ENCODE measurements at regions not wholly inside any gene's neighbourhood (a gene's known extent, or its start where the extent isn't known, plus 50 kb on each side); places are given as distances from the start of the nearest gene placed in this dataset.
A peak's percentile ranks its signal among the peaks of the same experiment; 100 is the strongest.

DNA sequence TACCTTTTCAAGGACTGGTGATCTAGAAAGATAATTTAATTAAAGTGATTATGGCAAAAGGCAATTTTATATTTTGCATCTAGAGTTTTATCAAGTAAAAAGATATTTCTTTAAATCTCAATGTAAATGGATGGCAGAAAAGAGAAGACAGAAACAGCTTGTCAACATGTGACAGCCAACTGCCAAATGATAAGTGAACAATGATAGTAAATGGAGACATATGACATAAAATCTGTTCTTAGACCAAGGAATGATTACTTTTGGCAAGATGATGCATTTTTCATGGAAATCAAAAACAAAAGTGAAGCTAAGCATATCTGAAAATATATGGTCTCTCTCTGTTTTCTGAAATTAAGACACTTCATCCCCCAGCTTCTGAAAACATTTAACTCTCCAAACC lies 1730.7 kb upstream of the FLRT2 start:
- H3K27me3 ChIP-seq (ENCODE audit: insufficient read depth, low read depth, low read length): no peaks in the 10 kb centered on the region
- no peak overlapping the region for H3K9ac ChIP-seq (ENCODE audit: low read length)
- no peak overlapping the region for H3K4me3 ChIP-seq (ENCODE audit: low read length)
- no peak overlapping the region for H3K27ac ChIP-seq (ENCODE audit: low read length)
- H2AFZ ChIP-seq (ENCODE audit: low read depth, low read length): no peak overlapping the region
- no peaks in the 10 kb centered on the region for H3K9me2 ChIP-seq (ENCODE audit: insufficient read depth, low read length)
- no peaks in the 10 kb centered on the region for H3K79me2 ChIP-seq (replicated peaks; ENCODE audit: insufficient read depth, low read length)
- H3K9me3 ChIP-seq (ENCODE audit: low read length): no peaks in the 10 kb centered on the region
- no peaks in the 10 kb centered on the region for H4K20me1 ChIP-seq (ENCODE audit: insufficient read depth)
- no peak overlapping the region for H3K4me2 ChIP-seq (ENCODE audit: low read length)
- no peaks in the 10 kb centered on the region for H3K36me3 ChIP-seq (ENCODE audit: insufficient read depth, low read length)
- TF ChIP-seq POLR2AphosphoS5 (IDR thresholded peaks at IDR 0.05): peak; percentile 93
- TF ChIP-seq MXI1 (conservative IDR thresholded peaks at IDR 0.05; ENCODE audit: poor library complexity, severe bottlenecking): no peak
- peak; percentile 25 for TF ChIP-seq RAD21 (conservative IDR thresholded peaks at IDR 0.05)
- peak; percentile 99 for TF ChIP-seq EP300 (conservative IDR thresholded peaks at IDR 0.05; ENCODE audit: poor library complexity, severe bottlenecking)
- H3F3A ChIP-seq (ENCODE audit: insufficient read depth, low read length, poor library complexity, severe bottlenecking): peaks cover 4% of the 10 kb centered on the region

DNA sequence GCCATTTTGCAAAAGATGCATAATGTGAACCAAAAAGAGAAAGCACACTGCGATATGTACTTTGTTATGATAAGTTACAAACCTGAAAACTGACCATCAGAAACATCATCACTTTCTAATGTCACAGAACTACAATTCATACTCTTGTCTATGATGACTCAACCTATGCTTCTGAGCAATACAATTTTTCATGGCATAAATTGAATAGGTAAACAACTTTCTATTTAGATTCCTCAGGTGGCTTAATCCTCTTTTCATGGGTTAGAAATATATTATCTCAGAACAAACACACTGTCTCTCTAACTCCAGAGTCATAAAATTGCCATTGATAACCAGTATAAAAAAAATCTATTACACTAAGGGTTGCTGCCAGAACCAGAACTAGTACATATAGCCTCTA lies 1715.0 kb upstream of the FLRT2 start:
- TF ChIP-seq, protein P1, sequence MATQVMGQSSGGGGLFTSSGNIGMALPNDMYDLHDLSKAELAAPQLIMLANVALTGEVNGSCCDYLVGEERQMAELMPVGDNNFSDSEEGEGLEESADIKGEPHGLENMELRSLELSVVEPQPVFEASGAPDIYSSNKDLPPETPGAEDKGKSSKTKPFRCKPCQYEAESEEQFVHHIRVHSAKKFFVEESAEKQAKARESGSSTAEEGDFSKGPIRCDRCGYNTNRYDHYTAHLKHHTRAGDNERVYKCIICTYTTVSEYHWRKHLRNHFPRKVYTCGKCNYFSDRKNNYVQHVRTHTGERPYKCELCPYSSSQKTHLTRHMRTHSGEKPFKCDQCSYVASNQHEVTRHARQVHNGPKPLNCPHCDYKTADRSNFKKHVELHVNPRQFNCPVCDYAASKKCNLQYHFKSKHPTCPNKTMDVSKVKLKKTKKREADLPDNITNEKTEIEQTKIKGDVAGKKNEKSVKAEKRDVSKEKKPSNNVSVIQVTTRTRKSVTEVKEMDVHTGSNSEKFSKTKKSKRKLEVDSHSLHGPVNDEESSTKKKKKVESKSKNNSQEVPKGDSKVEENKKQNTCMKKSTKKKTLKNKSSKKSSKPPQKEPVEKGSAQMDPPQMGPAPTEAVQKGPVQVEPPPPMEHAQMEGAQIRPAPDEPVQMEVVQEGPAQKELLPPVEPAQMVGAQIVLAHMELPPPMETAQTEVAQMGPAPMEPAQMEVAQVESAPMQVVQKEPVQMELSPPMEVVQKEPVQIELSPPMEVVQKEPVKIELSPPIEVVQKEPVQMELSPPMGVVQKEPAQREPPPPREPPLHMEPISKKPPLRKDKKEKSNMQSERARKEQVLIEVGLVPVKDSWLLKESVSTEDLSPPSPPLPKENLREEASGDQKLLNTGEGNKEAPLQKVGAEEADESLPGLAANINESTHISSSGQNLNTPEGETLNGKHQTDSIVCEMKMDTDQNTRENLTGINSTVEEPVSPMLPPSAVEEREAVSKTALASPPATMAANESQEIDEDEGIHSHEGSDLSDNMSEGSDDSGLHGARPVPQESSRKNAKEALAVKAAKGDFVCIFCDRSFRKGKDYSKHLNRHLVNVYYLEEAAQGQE (IDR thresholded peaks at IDR 0.05; ENCODE audit: borderline replicate concordance): no peak
- TF ChIP-seq EZH2 (IDR thresholded peaks at IDR 0.05; ENCODE audit: borderline replicate concordance, insufficient read depth, low read length, poor library complexity, severe bottlenecking): no peak
- TF ChIP-seq, protein P2, sequence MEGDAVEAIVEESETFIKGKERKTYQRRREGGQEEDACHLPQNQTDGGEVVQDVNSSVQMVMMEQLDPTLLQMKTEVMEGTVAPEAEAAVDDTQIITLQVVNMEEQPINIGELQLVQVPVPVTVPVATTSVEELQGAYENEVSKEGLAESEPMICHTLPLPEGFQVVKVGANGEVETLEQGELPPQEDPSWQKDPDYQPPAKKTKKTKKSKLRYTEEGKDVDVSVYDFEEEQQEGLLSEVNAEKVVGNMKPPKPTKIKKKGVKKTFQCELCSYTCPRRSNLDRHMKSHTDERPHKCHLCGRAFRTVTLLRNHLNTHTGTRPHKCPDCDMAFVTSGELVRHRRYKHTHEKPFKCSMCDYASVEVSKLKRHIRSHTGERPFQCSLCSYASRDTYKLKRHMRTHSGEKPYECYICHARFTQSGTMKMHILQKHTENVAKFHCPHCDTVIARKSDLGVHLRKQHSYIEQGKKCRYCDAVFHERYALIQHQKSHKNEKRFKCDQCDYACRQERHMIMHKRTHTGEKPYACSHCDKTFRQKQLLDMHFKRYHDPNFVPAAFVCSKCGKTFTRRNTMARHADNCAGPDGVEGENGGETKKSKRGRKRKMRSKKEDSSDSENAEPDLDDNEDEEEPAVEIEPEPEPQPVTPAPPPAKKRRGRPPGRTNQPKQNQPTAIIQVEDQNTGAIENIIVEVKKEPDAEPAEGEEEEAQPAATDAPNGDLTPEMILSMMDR (IDR thresholded peaks at IDR 0.05; ENCODE audit: poor library complexity, severe bottlenecking): no peak
- no peak for TF ChIP-seq EP300 (conservative IDR thresholded peaks at IDR 0.05; ENCODE audit: poor library complexity, severe bottlenecking)
- no peak for TF ChIP-seq MXI1 (conservative IDR thresholded peaks at IDR 0.05; ENCODE audit: poor library complexity, severe bottlenecking)
- no peak for TF ChIP-seq SMC3 (conservative IDR thresholded peaks at IDR 0.05; ENCODE audit: poor library complexity)
- no peaks in the 10 kb centered on the region for H3K79me2 ChIP-seq (replicated peaks; ENCODE audit: insufficient read depth, low read length)
- no peaks in the 10 kb centered on the region for H3K9me3 ChIP-seq (ENCODE audit: low read length)
- H3K4me3 ChIP-seq (ENCODE audit: low read length): no peak overlapping the region
- no peak overlapping the region for H2AFZ ChIP-seq (ENCODE audit: low read depth, low read length)
- H3K9ac ChIP-seq (ENCODE audit: low read length): no peak overlapping the region
- no peaks in the 10 kb centered on the region for H4K20me1 ChIP-seq (ENCODE audit: insufficient read depth)
- no peaks in the 10 kb centered on the region for H3K9me2 ChIP-seq (ENCODE audit: insufficient read depth, low read length)
- H3F3A ChIP-seq (ENCODE audit: insufficient read depth, low read length, poor library complexity, severe bottlenecking): no peaks in the 10 kb centered on the region
- H3K4me2 ChIP-seq (ENCODE audit: low read length): no peak overlapping the region
- no peak overlapping the region for H3K27ac ChIP-seq (ENCODE audit: low read length)
- no peaks in the 10 kb centered on the region for H3K36me3 ChIP-seq (ENCODE audit: insufficient read depth, low read length)
- H3K27me3 ChIP-seq (ENCODE audit: insufficient read depth, low read depth, low read length): no peaks in the 10 kb centered on the region

DNA sequence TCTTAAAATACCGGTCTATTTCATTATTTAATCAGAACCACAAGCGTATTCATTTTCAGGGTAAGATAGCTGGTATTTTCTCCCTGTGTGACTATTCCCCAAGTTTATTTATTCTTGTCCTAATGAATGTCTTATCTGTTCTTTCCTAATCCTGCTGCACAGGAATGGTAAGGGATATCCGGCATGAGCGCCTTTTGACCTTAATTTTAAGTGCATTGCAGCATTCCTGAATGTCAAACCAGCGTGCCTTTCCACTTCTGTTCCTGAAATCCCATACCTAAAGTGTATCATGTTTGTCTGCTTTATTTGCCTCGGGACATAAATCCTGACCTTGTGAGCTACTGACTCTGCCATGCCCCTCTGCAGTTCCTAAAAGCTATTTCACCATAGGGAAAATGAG lies 1713.2 kb upstream of the FLRT2 start:
- Histone ChIP-seq H3K9ac (ENCODE audit: low read length) (no peak overlapping the region), H3K27ac (ENCODE audit: low read length) (no peak overlapping the region), H3K4me2 (ENCODE audit: low read length) (no peak overlapping the region), H3K79me2 (replicated peaks; ENCODE audit: insufficient read depth, low read length) (no peaks in the 10 kb centered on the region), H3K4me3 (ENCODE audit: low read length) (no peak overlapping the region), H2AFZ (ENCODE audit: low read depth, low read length) (no peak overlapping the region), H3K9me2 (ENCODE audit: insufficient read depth, low read length) (no peaks in the 10 kb centered on the region), H3F3A (ENCODE audit: insufficient read depth, low read length, poor library complexity, severe bottlenecking) (no peaks in the 10 kb centered on the region), H3K27me3 (ENCODE audit: insufficient read depth, low read depth, low read length) (no peaks in the 10 kb centered on the region), H3K36me3 (ENCODE audit: insufficient read depth, low read length) (no peaks in the 10 kb centered on the region), H4K20me1 (ENCODE audit: insufficient read depth) (no peaks in the 10 kb centered on the region), H3K9me3 (ENCODE audit: low read length) (no peaks in the 10 kb centered on the region)
- no peak for TF ChIP-seq EP300 (conservative IDR thresholded peaks at IDR 0.05; ENCODE audit: poor library complexity, severe bottlenecking)
- no peak for TF ChIP-seq MXI1 (conservative IDR thresholded peaks at IDR 0.05; ENCODE audit: poor library complexity, severe bottlenecking)
- no peak for TF ChIP-seq RAD21 (conservative IDR thresholded peaks at IDR 0.05)
- no peak for TF ChIP-seq SMC3 (conservative IDR thresholded peaks at IDR 0.05; ENCODE audit: poor library complexity)
- TF ChIP-seq, protein P1 (IDR thresholded peaks at IDR 0.05; ENCODE audit: borderline replicate concordance): no peak
- TF ChIP-seq, protein P2 (IDR thresholded peaks at IDR 0.05; ENCODE audit: poor library complexity, severe bottlenecking): no peak
- TF ChIP-seq POLR2AphosphoS5 (IDR thresholded peaks at IDR 0.05): no peak
- TF ChIP-seq EZH2 (IDR thresholded peaks at IDR 0.05; ENCODE audit: borderline replicate concordance, insufficient read depth, low read length, poor library complexity, severe bottlenecking): no peak
- no peak for TF ChIP-seq TAF1 (IDR thresholded peaks at IDR 0.05; ENCODE audit: low read depth)
